ENCODE measurements at regions not wholly inside any gene's neighbourhood (a gene's known extent, or its start where the extent isn't known, plus 50 kb on each side); places are given as distances from the start of the nearest gene placed in this dataset.
A peak's percentile ranks its signal among the peaks of the same experiment; 100 is the strongest.

- Histone ChIP-seq H3K4me1 (ENCODE audit: control insufficient read depth, insufficient read depth, low read length) (peaks cover 2% of the 10 kb centered on the region; the same call in 1 of the 2 replicates), H3K36me3 (ENCODE audit: control insufficient read depth, insufficient read depth, low read length) (no peaks in the 10 kb centered on the region), H3K4me3 (ENCODE audit: low read length) (no peak overlapping the region), H3K9me3 (ENCODE audit: control insufficient read depth, insufficient read depth, low read length) (no peaks in the 10 kb centered on the region; the same call in 1 of the 2 replicates), H3K27ac (ENCODE audit: low read length) (no peak overlapping the region), H3K27me3 (ENCODE audit: control insufficient read depth, insufficient read depth, low read length) (no peaks in the 10 kb centered on the region)
- WGBS (ENCODE audit: insufficient coverage, insufficient read length), result no CpG with 5 or more reads among the region's 8 CpGs
- no peak for DNase-seq (ENCODE audit: low read depth, low spot score)
These were observed 259.7 kb downstream of the LPIN1 start for GRCh38 chr2:12005886-12006681.

- H3K27me3 ChIP-seq (ENCODE audit: control insufficient read depth, insufficient read depth, low read length), result no peaks in the 10 kb centered on the region
- H3K9me3 ChIP-seq (ENCODE audit: control insufficient read depth, insufficient read depth, low read length), result no peaks in the 10 kb centered on the region; the same call in 1 of the 2 replicates
- no CpG with 5 or more reads among the region's 4 CpGs for WGBS (ENCODE audit: insufficient coverage, insufficient read length)
- DNase-seq (ENCODE audit: low read depth, low spot score), result peak; percentile 43
- no peaks in the 10 kb centered on the region for H3K36me3 ChIP-seq (ENCODE audit: control insufficient read depth, insufficient read depth, low read length)
- H3K4me3 ChIP-seq (ENCODE audit: low read length), result no peak overlapping the region
- peaks cover 2% of the 10 kb centered on the region; the same call in 1 of the 2 replicates for H3K4me1 ChIP-seq (ENCODE audit: control insufficient read depth, insufficient read depth, low read length)
- H3K27ac ChIP-seq (ENCODE audit: low read length), result no peak overlapping the region
These were observed 260.4 kb downstream of the LPIN1 start for GRCh38 chr2:12006850-12007249.

GRCh38 chr2:12007282-12007681 lies 260.9 kb downstream of the LPIN1 start:
- no peak overlapping the region for H3K4me3 ChIP-seq (ENCODE audit: low read length)
- H3K9me3 ChIP-seq (ENCODE audit: control insufficient read depth, insufficient read depth, low read length), result no peaks in the 10 kb centered on the region; the same call in 1 of the 2 replicates
- no peak overlapping the region for H3K27ac ChIP-seq (ENCODE audit: low read length)
- WGBS (ENCODE audit: insufficient coverage, insufficient read length), result no CpG with 5 or more reads among the region's 1 CpG
- H3K36me3 ChIP-seq (ENCODE audit: control insufficient read depth, insufficient read depth, low read length), result no peaks in the 10 kb centered on the region
- H3K4me1 ChIP-seq (ENCODE audit: control insufficient read depth, insufficient read depth, low read length), result peaks cover 2% of the 10 kb centered on the region; the same call in 1 of the 2 replicates
- H3K27me3 ChIP-seq (ENCODE audit: control insufficient read depth, insufficient read depth, low read length), result no peaks in the 10 kb centered on the region
- DNase-seq (ENCODE audit: low read depth, low spot score), result no peak

- H3K4me1 ChIP-seq (ENCODE audit: control insufficient read depth, insufficient read depth, low read length), result peaks cover 2% of the 10 kb centered on the region; the same call in 1 of the 2 replicates
- H3K27me3 ChIP-seq (ENCODE audit: control insufficient read depth, insufficient read depth, low read length), result no peaks in the 10 kb centered on the region
- H3K4me3 ChIP-seq (ENCODE audit: low read length), result no peak overlapping the region
- H3K27ac ChIP-seq (ENCODE audit: low read length), result no peak overlapping the region
- H3K36me3 ChIP-seq (ENCODE audit: control insufficient read depth, insufficient read depth, low read length), result no peaks in the 10 kb centered on the region
- no peaks in the 10 kb centered on the region; the same call in 1 of the 2 replicates for H3K9me3 ChIP-seq (ENCODE audit: control insufficient read depth, insufficient read depth, low read length)
- WGBS (ENCODE audit: insufficient coverage, insufficient read length), result no CpG with 5 or more reads among the region's 6 CpGs
- no peak for DNase-seq (ENCODE audit: low read depth, low spot score)
These were observed 262.1 kb downstream of the LPIN1 start for GRCh38 chr2:12008425-12009061.

GRCh38 chr2:12009323-12009905 lies 263.0 kb downstream of the LPIN1 start:
- WGBS (ENCODE audit: insufficient coverage, insufficient read length), result no CpG with 5 or more reads among the region's 3 CpGs
- Histone ChIP-seq H3K27ac (ENCODE audit: low read length) (no peak overlapping the region), H3K9me3 (ENCODE audit: control insufficient read depth, insufficient read depth, low read length) (no peaks in the 10 kb centered on the region; the same call in 1 of the 2 replicates), H3K4me1 (ENCODE audit: control insufficient read depth, insufficient read depth, low read length) (peaks cover 2% of the 10 kb centered on the region; the same call in 1 of the 2 replicates), H3K4me3 (ENCODE audit: low read length) (no peak overlapping the region), H3K27me3 (ENCODE audit: control insufficient read depth, insufficient read depth, low read length) (no peaks in the 10 kb centered on the region), H3K36me3 (ENCODE audit: control insufficient read depth, insufficient read depth, low read length) (no peaks in the 10 kb centered on the region)
- no peak for DNase-seq (ENCODE audit: low read depth, low spot score)

- H3K9me3 ChIP-seq (ENCODE audit: control insufficient read depth, insufficient read depth, low read length), result no peaks in the 10 kb centered on the region; the same call in 1 of the 2 replicates
- no CpG with 5 or more reads among the region's 1 CpG for WGBS (ENCODE audit: insufficient coverage, insufficient read length)
- H3K36me3 ChIP-seq (ENCODE audit: control insufficient read depth, insufficient read depth, low read length), result no peaks in the 10 kb centered on the region
- no peak overlapping the region for H3K4me3 ChIP-seq (ENCODE audit: low read length)
- H3K27ac ChIP-seq (ENCODE audit: low read length), result no peak overlapping the region
- H3K4me1 ChIP-seq (ENCODE audit: control insufficient read depth, insufficient read depth, low read length), result peaks cover 2% of the 10 kb centered on the region; the same call in 1 of the 2 replicates
- no peaks in the 10 kb centered on the region for H3K27me3 ChIP-seq (ENCODE audit: control insufficient read depth, insufficient read depth, low read length)
- DNase-seq (ENCODE audit: low read depth, low spot score), result no peak
These were observed 263.6 kb downstream of the LPIN1 start for GRCh38 chr2:12010059-12010458.

- no peak overlapping the region for H3K4me3 ChIP-seq (ENCODE audit: low read length)
- WGBS (ENCODE audit: insufficient coverage, insufficient read length), result no CpG with 5 or more reads among the region's 4 CpGs
- no peaks in the 10 kb centered on the region for H3K36me3 ChIP-seq (ENCODE audit: control insufficient read depth, insufficient read depth, low read length)
- DNase-seq (ENCODE audit: low read depth, low spot score), result no peak
- H3K4me1 ChIP-seq (ENCODE audit: control insufficient read depth, insufficient read depth, low read length), result peaks cover 2% of the 10 kb centered on the region; the same call in 1 of the 2 replicates
- H3K27ac ChIP-seq (ENCODE audit: low read length), result no peak overlapping the region
- H3K9me3 ChIP-seq (ENCODE audit: control insufficient read depth, insufficient read depth, low read length), result no peaks in the 10 kb centered on the region
- no peaks in the 10 kb centered on the region for H3K27me3 ChIP-seq (ENCODE audit: control insufficient read depth, insufficient read depth, low read length)
These were observed 264.3 kb downstream of the LPIN1 start for GRCh38 chr2:12010779-12011178.

- H3K27ac ChIP-seq (ENCODE audit: low read length), result no peak overlapping the region
- no peaks in the 10 kb centered on the region for H3K36me3 ChIP-seq (ENCODE audit: control insufficient read depth, insufficient read depth, low read length)
- H3K4me1 ChIP-seq (ENCODE audit: control insufficient read depth, insufficient read depth, low read length), result no peaks in the 10 kb centered on the region
- no peak overlapping the region for H3K4me3 ChIP-seq (ENCODE audit: low read length)
- H3K27me3 ChIP-seq (ENCODE audit: control insufficient read depth, insufficient read depth, low read length), result no peaks in the 10 kb centered on the region
- no CpG with 5 or more reads among the region's 9 CpGs for WGBS (ENCODE audit: insufficient coverage, insufficient read length)
- no peaks in the 10 kb centered on the region for H3K9me3 ChIP-seq (ENCODE audit: control insufficient read depth, insufficient read depth, low read length)
- no peak for DNase-seq (ENCODE audit: low read depth, low spot score)
These were observed 267.9 kb downstream of the LPIN1 start for GRCh38 chr2:12014088-12014960.

- Histone ChIP-seq H3K9me3 (ENCODE audit: control insufficient read depth, insufficient read depth, low read length) (peaks cover 2% of the 10 kb centered on the region), H3K27ac (ENCODE audit: low read length) (no peak overlapping the region), H3K4me1 (ENCODE audit: control insufficient read depth, insufficient read depth, low read length) (no peaks in the 10 kb centered on the region), H3K27me3 (ENCODE audit: control insufficient read depth, insufficient read depth, low read length) (no peaks in the 10 kb centered on the region), H3K36me3 (ENCODE audit: control insufficient read depth, insufficient read depth, low read length) (no peaks in the 10 kb centered on the region; the same call in 1 of the 2 replicates), H3K4me3 (ENCODE audit: low read length) (no peak overlapping the region)
- WGBS (ENCODE audit: insufficient coverage, insufficient read length), result no CpG with 5 or more reads among the region's 11 CpGs
- DNase-seq (ENCODE audit: low read depth, low spot score), result no peak
These were observed 271.2 kb downstream of the LPIN1 start for GRCh38 chr2:12017499-12018157.

All from iPS DF 6.9 (cell line).